IMR-90 (cell line): ENCODE measurements at regions not wholly inside any gene's neighbourhood (a gene's known extent, or its start where the extent isn't known, plus 50 kb on each side); places are given as distances from the start of the nearest gene placed in this dataset.

Experiments
- CEBPB ChIP-seq: IDR thresholded peaks from 2 replicates; pipeline ENCODE4 v1.6.1; 2012; ENCODE audit warnings: low read depth, low read length, improper control_type of control experiment
- CTCF ChIP-seq: conservative IDR thresholded peaks from 2 replicates; pipeline ENCODE4 v1.5.1; 2012; ENCODE audit warnings: mild to moderate bottlenecking, low read depth, low read length, improper control_type of control experiment
- ELK1 ChIP-seq: fragments of 150-350 bp; IDR thresholded peaks from 2 replicates; pipeline ENCODE4 v1.6.1; 2016; ENCODE audit warnings: low read depth, mild to moderate bottlenecking, low read length, moderate library complexity, borderline replicate concordance
- FOS ChIP-seq: fragments of 150-350 bp; IDR thresholded peaks from 2 replicates; pipeline ENCODE4 v1.6.1; 2016; ENCODE audit warnings: low read depth, low read length
- MAFK ChIP-seq: IDR thresholded peaks from 2 replicates; pipeline ENCODE4 v1.6.1; 2012; ENCODE audit warnings: low read depth, low read length, improper control_type of control experiment
- MAZ ChIP-seq: IDR thresholded peaks from 2 replicates; pipeline ENCODE4 v1.6.1; 2012; ENCODE audit warnings: low read depth, mild to moderate bottlenecking, low read length, improper control_type of control experiment, moderate library complexity, borderline replicate concordance
- MXI1 ChIP-seq: IDR thresholded peaks from 2 replicates; pipeline ENCODE4 v1.6.1; 2012; ENCODE audit warnings: low read depth, mild to moderate bottlenecking, low read length, moderate library complexity, borderline replicate concordance
- NFE2L2 ChIP-seq: fragments of 150-350 bp; IDR thresholded peaks from 2 replicates; pipeline ENCODE4 v1.6.1; 2016; ENCODE audit warnings: low read depth, mild to moderate bottlenecking, low read length
- POLR2A ChIP-seq: IDR thresholded peaks from 2 replicates; pipeline ENCODE4 v1.6.1; 2012; ENCODE audit warnings: mild to moderate bottlenecking, low read depth, low read length
- RAD21 ChIP-seq: IDR thresholded peaks from 2 replicates; pipeline ENCODE4 v1.6.1; 2012; ENCODE audit warnings: low read length, improper control_type of control experiment
- RFX5 ChIP-seq: IDR thresholded peaks from 2 replicates; pipeline ENCODE4 v1.8.0; 2012; ENCODE audit warnings: low read depth, mild to moderate bottlenecking, low read length, moderate library complexity
- SMC3 ChIP-seq: fragments of 150-350 bp; IDR thresholded peaks from 2 replicates; pipeline ENCODE4 v1.6.1; 2016; ENCODE audit warnings: low read depth, mild to moderate bottlenecking, antibody characterized with exemption, low read length, moderate library complexity
- USF2 ChIP-seq: fragments of 150-350 bp; IDR thresholded peaks from 2 replicates; pipeline ENCODE4 v1.6.1; 2017; ENCODE audit warnings: mild to moderate bottlenecking, antibody characterized with exemption, low read length, low read depth

GRCh38 chr5:158313027-158313732 is 454.2 kb upstream of the CLINT1 start:
- no peak for TF ChIP-seq POLR2A
- TF ChIP-seq MAZ = no peak
- TF ChIP-seq CTCF = no peak
- TF ChIP-seq NFE2L2 = no peak
- TF ChIP-seq RAD21 = no peak
- no peak for TF ChIP-seq ELK1
- TF ChIP-seq MXI1 = no peak
- no peak for TF ChIP-seq SMC3
- no peak for TF ChIP-seq CEBPB
- no peak for TF ChIP-seq MAFK
- TF ChIP-seq FOS = no peak
- no peak for TF ChIP-seq USF2
- TF ChIP-seq RFX5 = no peak
